ENCODE measurements at regions not wholly inside any gene's neighbourhood (a gene's known extent, or its start where the extent isn't known, plus 50 kb on each side); places are given as distances from the start of the nearest gene placed in this dataset.
"Not testable (repeated sequence)": the region's sequence is repeated elsewhere in the genome, so short reads cannot be mapped to it uniquely, and the experiment has no call there.

DNA sequence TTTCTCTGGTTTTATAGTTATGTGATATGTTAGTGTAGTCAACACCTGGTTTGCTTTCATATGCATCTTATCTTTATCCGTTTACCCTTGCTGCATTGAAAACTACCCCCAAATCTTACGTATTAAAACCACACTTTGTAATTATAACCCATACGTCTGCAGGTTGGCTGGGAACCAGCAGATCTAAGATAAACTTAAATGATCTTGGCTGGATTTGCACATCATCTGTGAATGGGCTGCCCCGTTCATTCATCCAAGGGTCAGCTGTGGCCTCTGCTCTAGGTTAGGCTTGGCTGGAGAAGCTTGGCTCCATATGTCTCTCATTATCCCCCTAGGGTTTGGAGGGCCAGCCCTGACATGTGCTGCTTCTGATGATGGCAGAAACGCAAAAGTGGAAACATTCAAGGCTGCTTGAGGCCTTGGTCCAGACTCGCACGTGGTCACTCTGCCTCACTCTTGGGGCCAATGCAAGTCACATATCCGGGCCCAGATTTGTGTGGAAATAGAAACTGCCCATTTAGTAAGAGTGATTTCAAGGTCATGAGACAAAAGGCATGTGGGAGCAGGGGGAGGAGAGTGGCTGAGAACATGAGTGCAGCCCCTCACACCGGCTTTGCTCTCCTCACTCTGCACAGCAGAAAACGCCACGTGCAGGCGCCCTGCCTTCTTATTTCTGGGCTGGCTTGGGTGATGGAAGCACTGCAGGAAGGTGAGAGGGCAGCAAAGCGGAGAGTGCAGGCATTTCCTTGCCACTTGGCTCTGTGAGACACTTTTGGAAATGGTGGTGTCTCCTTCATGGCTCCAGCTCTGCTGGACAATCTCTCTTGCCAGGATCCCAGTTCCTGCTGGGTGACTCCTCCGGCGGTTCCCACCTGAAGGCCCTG is 553.8 kb downstream of the GLRX3 start:
- no peak for DNase-seq

DNA sequence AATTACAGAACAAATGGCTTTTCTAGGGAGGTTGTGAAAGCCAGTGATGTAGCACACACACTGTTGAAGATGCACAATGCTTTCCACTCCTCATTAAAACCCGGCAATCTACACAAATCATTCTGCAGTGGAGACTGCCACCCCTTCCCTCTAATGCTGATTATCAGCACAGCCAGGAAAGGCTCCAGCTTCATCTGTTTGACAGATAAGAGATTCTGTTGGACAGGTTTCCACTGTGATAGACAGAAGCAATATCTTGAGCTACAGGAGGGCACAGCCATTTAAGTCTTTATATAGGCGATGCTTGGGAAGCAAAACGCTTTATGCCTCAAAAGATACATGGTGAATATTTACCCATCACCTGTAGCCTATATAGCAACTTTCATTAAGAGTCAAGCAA is 555.6 kb downstream of the GLRX3 start:
- no peak for DNase-seq

DNA sequence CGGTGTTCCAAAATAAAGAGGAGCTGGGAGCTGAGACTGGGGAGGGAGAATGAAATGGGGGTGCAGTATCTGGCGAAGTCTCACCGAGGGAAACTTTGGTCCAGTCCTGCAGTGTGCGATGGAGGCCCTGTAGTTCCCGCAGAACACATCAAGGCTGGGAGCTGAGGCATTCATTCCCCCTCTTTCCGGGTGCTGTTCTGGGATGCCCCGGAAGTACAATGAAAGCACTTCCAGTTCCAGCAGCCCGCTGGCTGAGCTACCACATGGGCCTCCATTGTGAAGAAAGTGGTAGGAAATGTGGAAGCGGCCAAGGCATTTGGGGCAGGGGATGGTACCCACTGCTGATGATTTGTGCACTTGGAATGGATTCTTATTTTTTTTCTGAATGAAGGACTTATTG is 560.7 kb downstream of the GLRX3 start:
- DNase-seq, result no peak

DNA sequence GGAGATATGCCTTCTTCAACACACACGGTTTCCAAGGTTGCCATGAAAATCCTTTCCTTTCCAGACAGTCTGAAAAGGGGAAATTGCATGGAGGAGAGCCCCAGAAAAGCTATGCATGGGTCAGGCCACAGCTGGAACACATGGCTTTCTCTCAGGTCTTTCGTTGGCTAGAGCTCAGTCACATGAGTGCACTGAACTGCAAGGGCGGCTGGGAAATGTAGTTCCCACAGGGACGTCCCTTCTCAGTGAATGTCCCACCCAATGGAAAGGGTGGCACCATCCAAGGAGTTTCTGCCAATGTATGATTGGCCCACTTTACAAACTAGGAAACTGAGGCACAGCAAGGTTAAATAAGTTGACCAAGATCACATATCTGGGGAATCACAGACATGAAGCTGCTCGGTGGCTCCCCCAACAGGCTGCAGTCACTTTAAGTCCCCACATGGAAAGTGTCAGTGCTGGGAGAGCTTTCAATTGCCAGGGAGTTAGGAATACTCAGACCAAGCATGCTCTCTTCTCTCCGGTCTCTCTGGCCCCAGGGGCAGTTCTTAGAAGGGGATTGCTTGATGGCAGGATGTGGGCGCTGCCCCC is 571.3 kb downstream of the GLRX3 start:
- DNase-seq, result no peak

DNA sequence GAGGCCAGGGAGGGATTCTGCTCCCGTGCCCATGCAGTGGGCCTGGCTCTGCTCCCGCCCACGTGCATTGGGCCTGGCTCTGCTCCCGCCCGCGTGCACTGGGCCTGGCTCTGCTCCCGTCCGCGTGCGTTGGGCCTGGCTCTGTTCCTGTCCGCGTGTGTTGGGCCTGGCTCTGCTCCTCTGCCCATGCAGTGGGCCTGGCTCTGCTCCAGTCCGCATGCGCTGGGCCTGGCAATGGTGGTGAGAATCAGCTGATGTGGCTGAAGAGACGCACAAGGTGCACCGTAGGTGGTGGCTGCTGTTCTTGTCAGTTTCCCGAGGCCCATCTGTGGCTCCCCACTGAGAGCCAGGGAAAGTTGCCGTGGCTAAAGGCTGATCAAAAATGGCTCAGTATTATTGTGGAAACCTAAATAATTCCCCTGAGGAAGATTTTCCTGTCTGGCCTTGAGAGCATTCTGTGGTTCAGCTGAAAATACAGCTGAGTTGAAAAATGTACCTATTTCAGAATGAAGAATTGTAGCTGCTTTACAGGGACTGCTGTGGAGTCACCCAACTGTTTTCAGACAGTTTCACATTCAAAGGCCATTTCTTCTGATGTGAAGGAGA is 572.4 kb downstream of the GLRX3 start:
- peak; percentile 11 for DNase-seq

DNA sequence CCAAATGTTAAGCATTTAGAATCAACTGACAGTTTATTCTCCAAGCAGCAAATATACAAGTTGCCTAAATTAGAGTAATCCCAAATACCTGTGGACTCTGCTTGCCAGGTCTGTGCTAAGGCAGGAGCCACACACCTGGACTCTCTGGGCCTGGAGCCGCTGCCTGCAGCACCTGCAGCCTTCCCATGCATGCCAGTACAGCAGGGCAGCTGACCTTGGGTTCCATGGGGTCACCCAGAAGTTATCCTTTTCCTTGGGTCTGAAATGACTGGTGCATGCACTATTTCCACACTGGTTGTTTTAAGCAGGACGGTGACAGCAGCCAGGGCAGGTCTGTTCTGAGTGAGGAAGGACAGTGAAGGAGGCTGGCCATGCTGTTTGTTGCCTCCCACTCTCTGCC is 573.2 kb downstream of the GLRX3 start:
- DNase-seq, result no peak

DNA sequence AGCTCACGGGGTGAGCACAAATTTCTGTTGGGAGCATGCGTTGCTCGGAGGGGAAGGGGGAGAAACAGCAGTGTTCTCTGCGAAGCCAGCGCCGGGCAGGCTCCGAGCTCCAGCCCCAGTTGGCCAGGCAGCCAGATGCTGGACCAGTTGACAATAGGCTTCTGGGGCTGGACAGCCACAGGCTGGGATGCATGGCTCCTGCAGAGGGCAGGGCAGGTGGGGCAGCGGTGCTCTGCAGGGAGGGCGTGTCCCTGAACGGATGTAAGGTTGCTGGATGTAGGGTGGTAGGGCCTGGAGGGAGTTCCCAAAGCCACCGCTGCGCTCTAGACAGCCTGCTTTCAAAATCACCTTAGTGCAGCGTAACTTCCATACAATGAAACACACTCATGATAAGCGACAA is 574.9 kb downstream of the GLRX3 start:
- DNase-seq, result no peak

DNA sequence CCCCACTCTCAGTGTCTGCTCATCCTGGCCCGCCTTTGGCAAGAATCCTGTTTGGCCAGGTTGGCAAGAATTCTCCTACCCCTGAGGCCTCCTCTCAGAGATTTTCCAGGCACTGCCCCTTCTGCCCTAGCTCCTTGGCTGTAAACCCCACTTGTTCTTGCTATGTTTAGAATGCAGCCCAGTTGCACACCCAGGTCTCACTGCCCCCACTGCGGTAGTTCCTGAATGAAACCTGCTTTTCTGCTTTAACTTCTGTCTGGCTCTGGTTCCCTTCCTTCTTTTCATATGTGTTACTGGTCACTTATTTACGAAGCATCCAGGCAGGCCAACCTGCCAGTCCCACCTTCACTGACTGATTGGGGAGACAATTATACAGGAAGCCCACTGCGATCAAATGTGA is 576.9 kb downstream of the GLRX3 start:
- DNase-seq, result no peak

DNA sequence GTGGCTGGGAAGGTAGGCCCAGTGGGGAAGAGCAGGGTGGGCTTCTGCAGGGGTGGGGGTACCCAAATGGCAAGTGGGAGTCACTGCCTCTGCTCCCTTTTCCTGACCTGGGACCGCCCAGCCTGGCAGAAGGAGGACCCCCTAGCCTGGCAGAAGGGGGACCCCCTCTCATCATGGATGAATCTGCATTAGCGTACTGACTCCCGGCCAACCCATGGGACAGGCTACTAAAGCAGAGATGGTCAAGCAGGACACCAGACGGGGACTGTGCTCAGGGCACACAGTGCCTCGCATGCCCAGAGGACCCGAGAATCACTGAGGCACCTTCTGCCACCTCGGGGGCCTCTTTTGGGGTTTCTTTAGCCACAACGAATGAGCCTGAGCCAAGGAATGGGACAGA is 577.5 kb downstream of the GLRX3 start:
- DNase-seq, result no peak

DNA sequence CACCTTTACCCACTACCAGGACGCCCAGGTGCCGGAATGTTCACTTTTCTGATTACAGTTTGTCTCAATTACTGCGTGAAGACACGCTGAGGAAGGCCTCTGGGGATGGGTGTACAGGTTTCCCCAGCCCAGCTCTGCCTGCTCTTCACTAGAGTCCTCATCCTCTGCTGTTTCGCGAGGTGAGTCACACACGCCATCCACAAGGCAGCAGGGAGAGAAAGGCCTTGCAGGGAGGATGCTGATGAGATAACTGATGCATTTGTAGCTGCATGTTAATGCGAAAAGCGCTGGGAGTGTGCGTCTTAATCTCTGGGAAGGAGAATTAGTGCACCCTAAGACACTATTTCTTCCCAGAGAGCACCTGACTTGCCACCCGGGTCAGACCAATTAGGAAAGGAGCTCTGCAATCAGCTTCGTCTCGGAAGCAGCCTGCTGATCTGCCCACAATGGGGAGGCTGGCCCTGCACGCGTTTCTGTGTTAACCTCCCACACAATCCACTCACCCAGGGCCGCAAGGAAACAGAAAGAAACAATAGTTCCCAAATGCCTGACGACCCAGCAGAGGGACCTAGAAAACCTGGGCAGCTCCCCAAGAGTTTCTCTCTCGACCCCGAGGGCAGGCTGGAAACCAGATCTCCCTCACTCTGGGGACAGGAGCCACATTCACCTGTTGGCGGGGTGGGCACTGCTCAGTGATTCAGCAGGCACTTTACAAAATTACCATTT is 578.7 kb downstream of the GLRX3 start:
- DNase-seq, result no peak

DNA sequence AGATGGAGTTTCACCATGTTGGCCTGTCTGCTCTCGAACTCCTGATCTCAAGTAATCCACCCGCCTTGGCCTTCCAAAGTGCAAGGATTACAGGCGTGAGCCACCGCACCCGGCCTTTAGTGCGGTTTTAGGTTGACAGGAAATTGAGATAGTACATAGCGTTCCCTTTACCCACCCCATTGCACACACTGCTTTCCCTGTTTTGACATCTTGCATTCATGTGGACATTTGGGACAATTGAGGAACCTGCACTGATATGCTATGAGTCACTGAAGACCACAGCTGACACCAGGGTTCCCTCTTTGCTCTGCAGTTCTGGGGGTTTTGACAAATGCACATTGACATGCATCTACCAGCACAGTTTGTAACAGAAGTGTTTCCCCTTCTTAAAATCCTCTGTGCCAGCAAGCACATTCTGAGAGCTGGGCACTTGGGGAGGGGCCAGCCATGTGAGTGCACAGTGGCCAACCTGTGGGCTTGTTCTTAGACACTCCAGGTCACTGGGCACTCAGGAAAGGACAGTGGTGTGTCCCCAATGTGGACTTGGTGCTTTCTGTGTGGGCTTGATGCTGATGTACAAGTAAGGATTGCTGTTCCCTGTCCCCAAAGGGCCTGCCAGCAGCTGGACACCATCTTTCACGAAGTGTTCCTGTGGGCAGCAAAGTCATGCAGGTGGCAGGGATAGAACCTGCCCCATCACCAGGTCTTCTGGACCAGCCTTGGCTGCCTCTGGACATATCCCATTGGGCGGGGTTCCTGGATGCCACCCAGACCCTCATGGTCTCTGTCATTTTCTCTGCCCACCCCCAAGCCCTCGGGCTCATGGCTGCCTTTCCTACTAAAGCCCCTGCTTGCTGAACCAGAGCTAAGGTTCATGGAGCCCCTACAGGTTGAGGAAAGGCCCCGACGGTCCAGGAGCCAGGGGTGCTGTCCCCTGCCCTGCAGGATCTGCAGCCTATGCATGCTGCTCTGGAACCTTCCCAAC is 579.8 kb downstream of the GLRX3 start:
- DNase-seq, result no peak

DNA sequence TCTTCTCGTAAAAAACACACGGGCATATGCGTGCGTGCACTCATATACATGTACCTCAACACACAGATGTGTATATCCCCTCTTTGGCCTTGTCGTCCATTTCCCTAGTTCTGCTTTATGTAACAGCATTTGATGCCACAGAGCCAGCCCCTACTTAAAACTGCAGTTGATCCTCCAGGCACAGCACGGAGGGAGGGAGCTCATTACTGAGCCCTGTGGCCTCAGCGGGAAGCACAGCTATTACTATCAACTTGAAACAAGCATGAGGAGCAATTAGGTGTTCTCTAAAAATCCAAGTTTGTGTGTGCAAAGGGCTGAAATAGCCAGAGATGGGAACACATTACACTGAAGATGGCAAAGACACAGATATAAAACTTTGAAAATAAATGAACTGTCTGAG is 580.9 kb downstream of the GLRX3 start:
- no peak for DNase-seq

DNA sequence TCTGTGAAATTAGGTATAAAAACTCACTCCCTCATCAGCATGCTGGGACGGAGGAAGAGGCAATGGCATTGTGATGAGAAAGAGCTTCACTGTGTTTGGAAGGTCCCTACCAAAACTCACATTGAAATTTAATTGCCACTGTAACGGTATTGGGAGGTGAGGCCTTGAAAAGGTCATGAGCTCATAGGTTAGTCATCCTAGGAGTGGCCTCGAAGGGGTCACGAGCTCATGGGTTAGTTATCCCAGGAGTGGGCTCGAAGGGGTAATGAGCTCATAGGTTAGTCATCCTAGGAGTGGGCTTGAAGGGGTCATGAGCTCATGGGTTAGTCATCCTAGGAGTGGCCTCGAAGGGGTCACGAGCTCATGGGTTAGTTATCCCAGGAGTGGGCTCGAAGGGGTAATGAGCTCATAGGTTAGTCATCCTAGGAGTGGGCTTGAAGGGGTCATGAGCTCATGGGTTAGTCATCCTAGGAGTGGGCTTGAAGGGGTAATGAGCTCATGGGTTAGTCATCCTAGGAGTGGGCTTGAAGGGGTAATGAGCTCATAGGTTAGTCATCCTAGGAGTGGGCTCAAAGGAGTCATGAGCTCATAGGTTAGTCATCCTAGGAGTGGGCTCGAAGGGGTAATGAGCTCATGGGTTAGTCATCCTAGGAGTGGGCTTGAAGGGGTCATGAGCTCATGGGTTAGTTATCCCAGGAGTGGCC is 582.7 kb downstream of the GLRX3 start:
- not testable (repeated sequence) for DNase-seq

DNA sequence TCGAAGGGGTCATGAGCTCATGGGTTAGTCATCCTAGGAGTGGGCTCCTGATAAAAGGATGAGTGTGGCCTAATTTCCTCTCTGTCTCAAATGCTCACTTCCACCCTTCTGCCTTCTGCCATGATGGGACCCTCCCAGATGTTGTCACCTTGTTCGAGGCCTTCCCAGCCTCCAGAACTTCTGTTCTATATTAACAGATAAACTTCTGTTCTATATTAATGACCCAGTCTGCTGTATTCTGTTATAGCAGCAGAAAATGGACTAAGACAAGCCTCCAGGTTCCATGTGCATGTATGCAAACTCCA is 583.2 kb downstream of the GLRX3 start:
- DNase-seq, result no peak

DNA sequence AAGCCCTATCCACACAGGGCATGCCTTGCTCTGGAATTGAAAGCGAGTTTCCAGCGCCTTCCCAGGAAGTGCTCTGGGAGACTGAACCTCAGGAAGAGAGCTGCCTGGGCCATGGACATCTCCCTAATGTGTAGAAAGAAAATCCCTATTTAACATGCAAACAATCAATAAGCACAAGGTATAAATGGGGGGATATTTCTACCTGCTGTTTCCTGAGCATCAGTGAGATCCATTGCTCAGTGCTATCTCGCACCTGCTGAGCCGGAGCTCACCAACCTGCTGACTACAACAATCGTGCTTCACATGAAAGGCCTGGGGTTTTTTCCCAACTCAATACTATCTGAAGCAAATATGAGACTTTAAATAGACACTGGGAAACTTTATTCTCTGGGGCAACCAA is 584.0 kb downstream of the GLRX3 start:
- DNase-seq, result no peak

DNA sequence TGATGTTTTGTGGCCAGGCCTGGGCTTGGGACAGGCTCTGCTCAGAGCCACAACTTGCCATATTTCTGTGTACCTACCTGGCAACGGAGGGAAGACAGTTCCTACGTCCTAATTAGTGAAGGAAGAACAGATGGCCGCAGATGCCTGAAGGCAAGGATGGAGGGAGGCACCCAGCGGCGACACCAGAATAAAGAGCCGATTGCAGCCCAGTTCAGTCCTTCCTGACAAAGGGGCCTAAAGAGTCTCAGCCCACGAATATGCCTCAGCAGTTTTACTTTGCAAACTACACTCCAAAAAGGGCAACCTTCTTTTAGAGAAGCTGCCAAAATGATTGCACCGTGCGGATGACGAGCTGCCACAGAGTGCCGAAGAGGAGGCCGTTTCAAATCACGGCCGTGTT is 585.8 kb downstream of the GLRX3 start:
- DNase-seq, result peak; percentile 62

DNA sequence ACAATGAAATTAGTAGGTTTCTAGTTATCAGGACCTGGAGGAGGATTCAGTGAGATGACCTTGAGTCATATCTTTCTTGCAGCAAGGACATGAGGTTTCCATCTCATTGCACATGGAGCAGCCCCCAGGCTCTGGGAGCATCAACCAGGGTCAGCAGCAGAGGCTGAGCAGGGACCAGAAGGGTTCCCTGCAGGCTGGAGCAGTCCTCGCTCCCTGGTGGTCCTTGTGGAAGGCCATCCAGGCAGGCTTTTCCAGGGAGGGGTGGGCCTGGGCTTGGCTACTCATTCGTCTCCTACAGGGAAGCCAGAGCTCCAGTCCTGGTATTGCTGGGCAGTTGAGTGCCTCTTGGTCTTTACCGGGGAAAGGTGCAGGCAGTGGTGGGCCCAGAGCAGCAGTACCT is 587.5 kb downstream of the GLRX3 start:
- DNase-seq, result no peak

DNA sequence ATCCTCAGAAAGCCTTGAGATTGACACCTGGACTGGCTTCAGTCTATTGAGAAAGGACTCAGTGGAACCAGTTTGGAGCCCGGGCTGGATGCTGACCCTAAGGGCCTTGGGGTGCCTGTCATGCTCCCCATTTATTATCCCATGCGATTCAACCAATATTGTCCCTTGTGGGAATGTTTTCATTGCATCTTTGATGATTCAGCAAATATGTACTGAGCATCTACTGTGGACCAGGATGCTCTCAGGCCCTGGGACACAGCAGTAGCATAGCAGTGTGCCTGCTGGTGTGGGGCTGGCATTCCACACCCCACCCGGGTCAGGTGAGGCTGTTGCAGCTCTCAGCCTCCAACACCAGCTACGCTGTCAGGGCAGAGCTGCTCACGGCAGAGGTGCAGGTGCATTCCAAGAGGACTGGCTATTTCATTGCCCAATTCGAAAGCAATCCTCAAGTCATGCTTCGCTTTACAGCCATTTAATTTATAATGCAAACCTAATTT is 586.0 kb downstream of the TCERG1L start:
- DNase-seq, result no peak

DNA sequence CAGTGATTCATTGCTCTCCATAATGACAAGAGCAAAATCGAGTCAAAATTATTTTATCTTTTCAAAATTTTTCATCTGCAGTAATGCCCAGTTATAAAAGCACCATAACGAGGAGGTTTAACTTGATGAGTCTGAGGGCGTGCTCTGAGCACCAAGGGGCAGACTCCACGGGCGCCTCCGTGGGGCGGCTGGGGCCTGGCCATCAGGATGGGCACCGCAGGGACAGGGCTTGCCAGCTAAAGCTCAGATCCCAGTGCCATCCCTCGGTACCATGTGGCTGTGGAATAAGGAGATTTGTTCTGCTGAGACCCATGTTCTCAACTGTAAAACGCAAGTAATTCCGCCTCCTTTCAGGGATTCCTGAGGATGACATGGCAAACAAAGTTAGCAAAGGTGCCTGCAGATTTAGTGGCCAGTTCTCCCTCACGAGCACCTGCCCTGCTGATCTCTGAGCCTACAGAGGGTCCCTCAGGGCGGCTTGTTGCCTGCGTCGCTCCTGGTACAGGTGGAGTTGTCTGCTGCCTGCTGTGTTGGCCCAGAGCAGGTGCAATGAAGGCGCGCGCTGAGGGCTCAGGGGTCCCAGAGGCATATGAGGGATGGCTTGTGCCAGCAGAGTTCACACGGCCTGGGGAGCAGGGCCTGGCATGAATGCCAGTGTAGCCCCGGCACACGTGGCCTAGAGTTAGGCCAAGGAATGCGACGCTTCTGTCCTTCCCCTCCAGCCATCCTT is 584.4 kb downstream of the TCERG1L start:
- DNase-seq, result no peak

DNA sequence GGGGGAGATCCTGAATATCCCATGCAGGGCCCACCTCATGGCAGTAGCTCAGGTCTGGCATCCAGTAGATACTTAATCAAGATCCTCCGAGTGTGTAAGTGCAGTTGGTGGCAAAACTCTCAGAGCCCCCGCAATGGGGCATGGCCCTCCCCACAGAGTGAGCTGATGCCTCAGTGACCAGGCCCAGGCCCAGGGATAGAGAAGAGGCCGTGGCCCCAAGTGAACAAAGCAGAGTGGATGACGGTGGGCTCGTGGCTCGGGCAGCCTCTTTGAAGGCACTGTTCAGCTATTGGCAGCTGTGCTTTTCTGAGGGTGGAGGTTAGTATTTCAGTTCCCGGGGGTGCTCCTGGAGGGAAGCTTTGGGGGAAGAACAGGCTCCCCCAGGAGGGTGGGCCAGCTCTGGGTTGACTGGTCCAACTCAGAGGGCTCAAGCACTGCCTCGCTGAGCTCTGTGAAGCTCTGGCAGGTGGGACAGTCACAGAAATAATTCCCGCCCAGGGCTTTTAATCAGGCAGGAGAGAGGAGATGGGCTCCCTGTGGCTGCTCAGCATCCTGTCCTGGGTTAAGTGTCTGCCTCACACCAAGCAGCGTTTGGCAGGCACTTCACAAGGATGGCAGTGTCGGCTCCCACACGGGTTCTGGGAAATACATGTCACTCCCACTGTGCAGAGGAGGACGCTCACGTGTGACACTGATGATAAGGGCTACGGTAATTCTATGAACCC is 583.6 kb downstream of the TCERG1L start:
- no peak for DNase-seq

All from NCI-H2171 treated with DMSO at 0.1 percent for 48 hours (cell line).